HepG2 (cell line): ENCODE measurements at regions not wholly inside any gene's neighbourhood (a gene's known extent, or its start where the extent isn't known, plus 50 kb on each side); places are given as distances from the start of the nearest gene placed in this dataset.
A peak's percentile ranks its signal among the peaks of the same experiment; 100 is the strongest.

Experiments used
- ELK4 ChIP-seq: sonication (generic); formaldehyde crosslinking; IDR thresholded peaks from 2 replicates; pipeline ENCODE4 v1.9.0; 2021; ENCODE audit warnings: missing genetic modification reagents, borderline replicate concordance
- MYC ChIP-seq: sonication (generic); formaldehyde crosslinking; IDR thresholded peaks from 2 replicates; pipeline ENCODE4 v1.9.0; 2021; ENCODE audit warnings: missing genetic modification reagents, borderline replicate concordance
- NR2F1 ChIP-seq, 2 experiments: fragments of 450-650 bp in 1 of 2; formaldehyde crosslinking in 1 of 2; IDR thresholded peaks; 2 replicates each; pipeline versions ENCODE4 v1.5.0 to v1.6.1; 2016 to 2020; ENCODE audit warnings: mild to moderate bottlenecking in 1 of 2, missing compliant biosample characterization in 1 of 2, missing genetic modification reagents in 1 of 2, moderate library complexity in 1 of 2
- POLR2AphosphoS5 ChIP-seq: IDR thresholded peaks from 2 replicates; pipeline ENCODE4 v1.6.1; 2012; ENCODE audit warnings: low read depth, low read length
- POLR2G ChIP-seq: fragments of 200-400 bp; formaldehyde crosslinking; IDR thresholded peaks from 2 replicates; pipeline ENCODE4 v1.6.1; 2018; ENCODE audit warnings: mild to moderate bottlenecking, low read depth, low read length, moderate library complexity
- ZNF430 ChIP-seq: sonication (generic); formaldehyde crosslinking; IDR thresholded peaks from 2 replicates; pipeline ENCODE4 v1.9.0; 2021; ENCODE audit warnings: mild to moderate bottlenecking, missing genetic modification reagents
- ZNF451 ChIP-seq: sonication (generic); formaldehyde crosslinking; IDR thresholded peaks from 2 replicates; pipeline ENCODE4 v1.5.0; 2020; ENCODE audit warnings: mild to moderate bottlenecking, missing genetic modification reagents
- ZNF841 ChIP-seq: sonication (generic); formaldehyde crosslinking; IDR thresholded peaks from 2 replicates; pipeline ENCODE4 v1.8.1; 2023; ENCODE audit warnings: missing genetic modification reagents, borderline replicate concordance
- TF ChIP-seq, protein P1 (sequence below): sonication (generic); formaldehyde crosslinking; IDR thresholded peaks from 2 replicates; pipeline ENCODE4 v1.5.1; 2020; ENCODE audit warnings: mild to moderate bottlenecking, missing genetic modification reagents, moderate library complexity

- TF ChIP-seq, protein P1, sequence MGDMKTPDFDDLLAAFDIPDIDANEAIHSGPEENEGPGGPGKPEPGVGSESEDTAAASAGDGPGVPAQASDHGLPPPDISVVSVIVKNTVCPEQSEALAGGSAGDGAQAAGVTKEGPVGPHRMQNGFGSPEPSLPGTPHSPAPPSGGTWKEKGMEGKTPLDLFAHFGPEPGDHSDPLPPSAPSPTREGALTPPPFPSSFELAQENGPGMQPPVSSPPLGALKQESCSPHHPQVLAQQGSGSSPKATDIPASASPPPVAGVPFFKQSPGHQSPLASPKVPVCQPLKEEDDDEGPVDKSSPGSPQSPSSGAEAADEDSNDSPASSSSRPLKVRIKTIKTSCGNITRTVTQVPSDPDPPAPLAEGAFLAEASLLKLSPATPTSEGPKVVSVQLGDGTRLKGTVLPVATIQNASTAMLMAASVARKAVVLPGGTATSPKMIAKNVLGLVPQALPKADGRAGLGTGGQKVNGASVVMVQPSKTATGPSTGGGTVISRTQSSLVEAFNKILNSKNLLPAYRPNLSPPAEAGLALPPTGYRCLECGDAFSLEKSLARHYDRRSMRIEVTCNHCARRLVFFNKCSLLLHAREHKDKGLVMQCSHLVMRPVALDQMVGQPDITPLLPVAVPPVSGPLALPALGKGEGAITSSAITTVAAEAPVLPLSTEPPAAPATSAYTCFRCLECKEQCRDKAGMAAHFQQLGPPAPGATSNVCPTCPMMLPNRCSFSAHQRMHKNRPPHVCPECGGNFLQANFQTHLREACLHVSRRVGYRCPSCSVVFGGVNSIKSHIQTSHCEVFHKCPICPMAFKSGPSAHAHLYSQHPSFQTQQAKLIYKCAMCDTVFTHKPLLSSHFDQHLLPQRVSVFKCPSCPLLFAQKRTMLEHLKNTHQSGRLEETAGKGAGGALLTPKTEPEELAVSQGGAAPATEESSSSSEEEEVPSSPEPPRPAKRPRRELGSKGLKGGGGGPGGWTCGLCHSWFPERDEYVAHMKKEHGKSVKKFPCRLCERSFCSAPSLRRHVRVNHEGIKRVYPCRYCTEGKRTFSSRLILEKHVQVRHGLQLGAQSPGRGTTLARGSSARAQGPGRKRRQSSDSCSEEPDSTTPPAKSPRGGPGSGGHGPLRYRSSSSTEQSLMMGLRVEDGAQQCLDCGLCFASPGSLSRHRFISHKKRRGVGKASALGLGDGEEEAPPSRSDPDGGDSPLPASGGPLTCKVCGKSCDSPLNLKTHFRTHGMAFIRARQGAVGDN (CRISPR knock-in tag): peak; percentile 31
- TF ChIP-seq POLR2G: peak; percentile 38; the same call in 1 of the 2 replicates
- TF ChIP-seq ZNF841 (CRISPR knock-in tag): no peak
- TF ChIP-seq ZNF430: no peak
- TF ChIP-seq POLR2AphosphoS5: 0 out of 2 replicates have a peak, but pooled peaks have one; percentile 9
- no peak for TF ChIP-seq NR2F1 (CRISPR knock-in tag; IDR thresholded peaks at IDR 0.05)
- TF ChIP-seq ELK4 (CRISPR knock-in tag): no peak
- no peak for TF ChIP-seq ZNF451 (CRISPR knock-in tag)
- no peak for TF ChIP-seq MYC (CRISPR knock-in tag)
Observed at GRCh38 chr7:130923930-130924329, 189.9 kb upstream of the KLF14 start (continued).
